Stomach (tissue), 8 donors: ENCODE measurements at regions not wholly inside any gene's neighbourhood (a gene's known extent, or its start where the extent isn't known, plus 50 kb on each side); places are given as distances from the start of the nearest gene placed in this dataset.

ENCODE experiments used
- DNase-seq, 2 donors: peaks; one replicate each; pipeline versions ENCODE4 v3.0.0 to v3.0.0-alpha.2; 2013 to 2019
- H3K27ac ChIP-seq, 5 donors: fragments of 200-600 bp in 4 of 5; sonication (generic) in 4 of 5; one replicate each; pipeline ENCODE4 v1.5.1; 2013 to 2019; ENCODE audit warnings: mild to moderate bottlenecking in 1 of 5, moderate library complexity in 1 of 5
- H3K27me3 ChIP-seq, 3 donors: fragments of 200-600 bp; sonication (generic); one replicate each; pipeline ENCODE4 v1.5.1; 2017 to 2019; ENCODE audit warnings: mixed run types in 1 of 3
- H3K36me3 ChIP-seq, 4 donors: fragments of 200-600 bp; sonication (generic); 1 replicate in 3 of 4; 2 replicates in 1 of 4; pipeline ENCODE4 v1.5.1; 2016 to 2019
- H3K4me1 ChIP-seq, 4 donors: fragments of 200-600 bp; sonication (generic); one replicate each; pipeline ENCODE4 v1.5.1; 2016 to 2019
- H3K4me3 ChIP-seq, 4 donors: fragments of 200-600 bp; sonication (generic) in 3 of 4; one replicate each; pipeline ENCODE4 v1.5.1; 2016 to 2019; ENCODE audit warnings: mild to moderate bottlenecking in 1 of 4
- H3K9me3 ChIP-seq, 4 donors: fragments of 200-600 bp; sonication (generic); one replicate each; pipeline ENCODE4 v1.5.1; 2016 to 2019
- CTCF ChIP-seq, 7 experiments: fragments of 450-650 bp in 4 of 7; fragments of 200-600 bp in 3 of 7; sonication (generic) in 3 of 7; IDR thresholded peaks; one replicate each; pipeline ENCODE4 v1.5.1; 2016 to 2019; ENCODE audit warnings: antibody characterized with exemption in 7 of 7, control low read depth in 2 of 7, mild to moderate bottlenecking in 1 of 7
- EP300 ChIP-seq: sonication (generic); formaldehyde crosslinking; IDR thresholded peaks from one replicate; pipeline ENCODE4 v1.6.1; 2017; ENCODE audit warnings: antibody characterized with exemption
- POLR2A ChIP-seq, 4 donors: fragments of 450-650 bp; IDR thresholded peaks; one replicate each; pipeline ENCODE4 v1.6.1; 2016; ENCODE audit warnings: antibody characterized with exemption in 4 of 4, control low read depth in 2 of 4, mild to moderate bottlenecking in 1 of 4, moderate library complexity in 1 of 4
- POLR2AphosphoS5 ChIP-seq, 3 donors: sonication (generic); formaldehyde crosslinking; IDR thresholded peaks; one replicate each; pipeline ENCODE4 v1.6.1; 2016; ENCODE audit warnings: antibody characterized with exemption in 3 of 3
- WGBS, 5 donors: extraction: QIAGEN DNeasy Blood & Tissue Kit in 3 of 5; methylation state at CpG; one replicate each; pipeline versions ENCODE4 v1.1.5 to v1.1.7; 2013 to 2018; 5-methylcytosine and 5-hydroxymethylcytosine counted together
- intact Hi-C: fragments of 100-400 bp; cut with DNase I; formaldehyde crosslinking; loops from one replicate; pipeline ENCODE4 v1.15.1; 2023; ENCODE audit warnings: low total_unique reads
- donor health status: healthy with polysubstance abuse.
- donor health status: Bipolar disorder and iron deficiency.
- donor health status: healthy.

- 45 to 62% (median 48%) methylated on average over 5 to 6 of the region's 6 CpGs for WGBS, 5 donors
- Histone ChIP-seq H3K27ac (no peak overlapping the region), H3K4me3 (no peak overlapping the region), H3K9me3 (peaks cover 0 to 9% (median 6%) of the 10 kb centered on the region in 4 donors), H3K4me1 (no peaks in the 10 kb centered on the region), H3K27me3 (no peaks in the 10 kb centered on the region), H3K36me3 (no peaks in the 10 kb centered on the region)
- DNase-seq = no peak
- TF ChIP-seq CTCF (IDR thresholded peaks at IDR 0.05) (no peak), EP300 (no peak), POLR2AphosphoS5 (IDR thresholded peaks at IDR 0.05) (no peak), POLR2A (IDR thresholded peaks at IDR 0.05) (no peak)
- intact Hi-C loops = no loop called here
Observed at GRCh38 chr5:9971301-9971700, 278.4 kb downstream of the ATPSCKMT start.

GRCh38 chr5:9958914-9959313, 290.8 kb downstream of the ATPSCKMT start:
- no peak for DNase-seq
- Histone ChIP-seq H3K4me3 (no peak overlapping the region), H3K27ac (no peak overlapping the region), H3K9me3 (peaks cover 0 to 11% (median 0%) of the 10 kb centered on the region in 4 donors), H3K36me3 (no peaks in the 10 kb centered on the region), H3K4me1 (no peaks in the 10 kb centered on the region), H3K27me3 (no peaks in the 10 kb centered on the region)
- intact Hi-C loops = no loop called here
- TF ChIP-seq POLR2AphosphoS5 (IDR thresholded peaks at IDR 0.05) (no peak), POLR2A (IDR thresholded peaks at IDR 0.05) (no peak), EP300 (no peak), CTCF (IDR thresholded peaks at IDR 0.05) (no peak)
- 62 to 72% (median 65%) methylated on average over 5 of the region's 5 CpGs for WGBS, 5 donors

- intact Hi-C loops = no loop called here
- Histone ChIP-seq H3K4me3 (no peak overlapping the region), H3K27ac (no peak overlapping the region), H3K36me3 (no peaks in the 10 kb centered on the region), H3K4me1 (no peaks in the 10 kb centered on the region), H3K27me3 (no peaks in the 10 kb centered on the region), H3K9me3 (peaks cover 0 to 11% (median 0%) of the 10 kb centered on the region in 4 donors)
- TF ChIP-seq CTCF (IDR thresholded peaks at IDR 0.05) (no peak), EP300 (no peak), POLR2AphosphoS5 (IDR thresholded peaks at IDR 0.05) (no peak), POLR2A (IDR thresholded peaks at IDR 0.05) (no peak)
- no peak for DNase-seq
- WGBS, 5 donors = 70 to 94% (median 88%) methylated on average over 1 of the region's 1 CpG
Observed at GRCh38 chr5:9957214-9957613, 292.5 kb downstream of the ATPSCKMT start.

- H3K4me3 ChIP-seq = no peak overlapping the region
- no peak overlapping the region for H3K27ac ChIP-seq
Observed at GRCh38 chr5:9956725-9957124, 293.0 kb downstream of the ATPSCKMT start.

More at GRCh38 chr5:9956725-9957124, 293.0 kb downstream of the ATPSCKMT start:
- DNase-seq = no peak
- Histone ChIP-seq H3K9me3 (peaks cover 0 to 11% (median 0%) of the 10 kb centered on the region in 4 donors), H3K27me3 (no peaks in the 10 kb centered on the region), H3K36me3 (no peaks in the 10 kb centered on the region), H3K4me1 (no peaks in the 10 kb centered on the region)
- intact Hi-C loops = no loop called here
- no peak for TF ChIP-seq POLR2AphosphoS5 (IDR thresholded peaks at IDR 0.05)
- no peak for TF ChIP-seq EP300
- no peak for TF ChIP-seq CTCF (IDR thresholded peaks at IDR 0.05)
- TF ChIP-seq POLR2A (IDR thresholded peaks at IDR 0.05) = no peak
